Astrocyte of the cerebellum (primary cell): ENCODE measurements at regions not wholly inside any gene's neighbourhood (a gene's known extent, or its start where the extent isn't known, plus 50 kb on each side); places are given as distances from the start of the nearest gene placed in this dataset.
A peak's percentile ranks its signal among the peaks of the same experiment; 100 is the strongest.

Experiments
- DNase-seq: peaks from one replicate; pipeline ENCODE4 v3.0.0-alpha.2; 2011; ENCODE audit warnings: low read depth
- H3K4me3 ChIP-seq: 2 replicates; pipeline ENCODE4 v1.5.1; 2011; ENCODE audit warnings: mild to moderate bottlenecking, low read depth, low read length, moderate library complexity
- CTCF ChIP-seq: IDR thresholded peaks from 2 replicates; pipeline ENCODE4 v1.5.1; 2012; ENCODE audit warnings: low read length, low read depth, moderate library complexity, mild to moderate bottlenecking; ENCODE audit errors: missing control alignments
- in situ Hi-C: cut with HindIII; loops from 2 replicates; pipeline ENCODE4 v1.10.0; 2017; ENCODE audit warnings: low sequenced_read_pairs

GRCh38 chr5:4928409-4928808 lies 211.7 kb upstream of the ADAMTS16 start:
- no peak for TF ChIP-seq CTCF
- H3K4me3 ChIP-seq: no peak overlapping the region
- no peak for DNase-seq
- in situ Hi-C loops: no loop called here

- no peak for TF ChIP-seq CTCF
- in situ Hi-C loops: no loop called here
Observed at GRCh38 chr5:4929092-4929655, 211.0 kb upstream of the ADAMTS16 start.

GRCh38 chr5:4939042-4939781 lies 200.9 kb upstream of the ADAMTS16 start:
- no peak for DNase-seq
- in situ Hi-C loops: no loop called here
- TF ChIP-seq CTCF: no peak
- no peak overlapping the region for H3K4me3 ChIP-seq

More at GRCh38 chr5:4929092-4929655, 211.0 kb upstream of the ADAMTS16 start:
- H3K4me3 ChIP-seq: no peak overlapping the region
- no peak for DNase-seq

GRCh38 chr5:4941161-4941560 lies 199.0 kb upstream of the ADAMTS16 start:
- no peak for TF ChIP-seq CTCF

GRCh38 chr5:4941957-4942830 lies 197.9 kb upstream of the ADAMTS16 start:
- in situ Hi-C loops: no loop called here
- H3K4me3 ChIP-seq: no peak overlapping the region
- no peak for DNase-seq
- peak; percentile 88 for TF ChIP-seq CTCF

More at GRCh38 chr5:4941161-4941560, 199.0 kb upstream of the ADAMTS16 start:
- no peak for DNase-seq
- in situ Hi-C loops: no loop called here
- H3K4me3 ChIP-seq: no peak overlapping the region

GRCh38 chr5:4942831-4943178 lies 197.3 kb upstream of the ADAMTS16 start:
- no peak for DNase-seq
- no peak for TF ChIP-seq CTCF
- in situ Hi-C loops: no loop called here
- no peak overlapping the region for H3K4me3 ChIP-seq
